ENCODE measurements at regions not wholly inside any gene's neighbourhood (a gene's known extent, or its start where the extent isn't known, plus 50 kb on each side); places are given as distances from the start of the nearest gene placed in this dataset.
"Not testable (repeated sequence)": the region's sequence is repeated elsewhere in the genome, so short reads cannot be mapped to it uniquely, and the experiment has no call there.

DNA sequence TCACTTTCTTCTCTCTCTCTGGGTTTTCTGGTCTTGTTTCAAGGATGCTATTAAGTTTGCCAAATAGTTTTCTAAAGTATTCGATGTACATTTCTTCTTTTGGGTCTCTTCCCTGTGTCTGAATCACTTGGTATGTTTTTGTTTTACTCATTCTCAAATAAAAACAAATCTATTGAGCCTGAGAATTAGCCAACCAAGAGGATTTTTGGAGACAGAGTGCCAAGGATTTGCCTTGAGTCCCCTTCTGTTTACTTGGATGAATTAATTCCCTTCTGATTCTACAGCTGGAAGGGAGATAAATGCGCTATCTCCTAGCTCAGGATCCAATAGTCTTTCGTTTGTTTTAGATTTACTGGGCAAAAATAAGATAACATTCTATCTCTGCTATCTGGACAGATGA lies 255.5 kb downstream of the SYT10 start:
- intact Hi-C loops (cut with DNase I), result no loop called here
- TF ChIP-seq POLR2AphosphoS5 (IDR thresholded peaks at IDR 0.05) (no peak), EP300 (IDR thresholded peaks at IDR 0.05) (no peak), POLR2A (IDR thresholded peaks at IDR 0.05) (no peak)
- TF ChIP-seq, protein P1, sequence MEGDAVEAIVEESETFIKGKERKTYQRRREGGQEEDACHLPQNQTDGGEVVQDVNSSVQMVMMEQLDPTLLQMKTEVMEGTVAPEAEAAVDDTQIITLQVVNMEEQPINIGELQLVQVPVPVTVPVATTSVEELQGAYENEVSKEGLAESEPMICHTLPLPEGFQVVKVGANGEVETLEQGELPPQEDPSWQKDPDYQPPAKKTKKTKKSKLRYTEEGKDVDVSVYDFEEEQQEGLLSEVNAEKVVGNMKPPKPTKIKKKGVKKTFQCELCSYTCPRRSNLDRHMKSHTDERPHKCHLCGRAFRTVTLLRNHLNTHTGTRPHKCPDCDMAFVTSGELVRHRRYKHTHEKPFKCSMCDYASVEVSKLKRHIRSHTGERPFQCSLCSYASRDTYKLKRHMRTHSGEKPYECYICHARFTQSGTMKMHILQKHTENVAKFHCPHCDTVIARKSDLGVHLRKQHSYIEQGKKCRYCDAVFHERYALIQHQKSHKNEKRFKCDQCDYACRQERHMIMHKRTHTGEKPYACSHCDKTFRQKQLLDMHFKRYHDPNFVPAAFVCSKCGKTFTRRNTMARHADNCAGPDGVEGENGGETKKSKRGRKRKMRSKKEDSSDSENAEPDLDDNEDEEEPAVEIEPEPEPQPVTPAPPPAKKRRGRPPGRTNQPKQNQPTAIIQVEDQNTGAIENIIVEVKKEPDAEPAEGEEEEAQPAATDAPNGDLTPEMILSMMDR (IDR thresholded peaks at IDR 0.05), result no peak

GRCh38 chr12:33182485-33182884 lies 257.1 kb downstream of the SYT10 start:
- no peaks in the 10 kb centered on the region for H3K4me1 ChIP-seq
- no peaks in the 10 kb centered on the region for H3K36me3 ChIP-seq
- H3K27ac ChIP-seq, result no peak overlapping the region
- intact Hi-C loops (cut with DNase I), result no loop called here
- TF ChIP-seq POLR2A (IDR thresholded peaks at IDR 0.05), result no peak
- no peak for TF ChIP-seq EP300 (IDR thresholded peaks at IDR 0.05)
- TF ChIP-seq, protein P1 (IDR thresholded peaks at IDR 0.05), result no peak
- TF ChIP-seq POLR2AphosphoS5 (IDR thresholded peaks at IDR 0.05), result no peak
- no peaks in the 10 kb centered on the region for H3K9me3 ChIP-seq
- 9 to 15% methylated on average over 1 of the region's 1 CpG for WGBS, 2 donors
- DNase-seq, result no peak
- H3K27me3 ChIP-seq, result no peaks in the 10 kb centered on the region
- no peak overlapping the region for H3K4me3 ChIP-seq

More for the DNA sequence above, 255.5 kb downstream of the SYT10 start:
- Histone ChIP-seq H3K27ac (no peak overlapping the region), H3K36me3 (no peaks in the 10 kb centered on the region), H3K4me3 (no peak overlapping the region), H3K9me3 (no peaks in the 10 kb centered on the region), H3K27me3 (no peaks in the 10 kb centered on the region), H3K4me1 (no peaks in the 10 kb centered on the region)
- no peak for DNase-seq
- WGBS, 2 donors, result 55 to 76% methylated on average over 3 of the region's 3 CpGs

- no peak overlapping the region for H3K27ac ChIP-seq
- H3K4me3 ChIP-seq, result no peak overlapping the region
- H3K4me1 ChIP-seq, result no peaks in the 10 kb centered on the region
- H3K27me3 ChIP-seq, result no peaks in the 10 kb centered on the region
- intact Hi-C loops (cut with DNase I), result no loop called here
- TF ChIP-seq POLR2AphosphoS5 (IDR thresholded peaks at IDR 0.05) (no peak), POLR2A (IDR thresholded peaks at IDR 0.05) (no peak), EP300 (IDR thresholded peaks at IDR 0.05) (no peak)
- TF ChIP-seq, protein P1 (IDR thresholded peaks at IDR 0.05), result no peak
- H3K36me3 ChIP-seq, result no peaks in the 10 kb centered on the region
- DNase-seq, result no peak
- no peaks in the 10 kb centered on the region for H3K9me3 ChIP-seq
- 92% methylated on average over 1 of the region's 1 CpG for WGBS, 2 donors
Measured at GRCh38 chr12:33180918-33181317, 258.7 kb downstream of the SYT10 start.

- H3K27ac ChIP-seq; DNase-seq; H3K27me3 ChIP-seq; H3K9me3 ChIP-seq; H3K4me1 ChIP-seq; intact Hi-C loops (cut with DNase I); H3K36me3 ChIP-seq; H3K4me3 ChIP-seq: not testable (repeated sequence)
- 76 to 83% methylated on average over 3 of the region's 3 CpGs for WGBS, 2 donors
Measured at GRCh38 chr12:33166260-33166659, 269.7 kb upstream of the PKP2 start.

DNA sequence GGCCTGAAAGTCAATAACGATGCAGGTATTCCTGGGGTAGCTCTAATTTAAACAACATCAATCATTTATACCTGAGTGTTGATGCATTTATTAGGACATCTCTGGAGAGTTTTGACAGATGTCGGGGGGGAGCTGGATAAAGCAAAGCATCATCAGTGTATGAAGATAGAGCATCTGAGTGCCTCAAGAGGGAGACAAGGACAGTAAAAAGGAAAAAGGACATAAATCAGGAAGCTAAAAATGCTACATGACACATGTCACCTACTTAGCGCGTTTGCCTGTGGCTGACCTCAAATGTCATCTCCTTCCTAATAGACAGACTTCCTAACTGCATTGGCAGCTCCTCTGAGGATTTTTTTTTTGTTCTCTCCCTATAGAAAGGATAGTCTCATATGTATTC lies 259.5 kb upstream of the PKP2 start:
- Histone ChIP-seq H3K9me3 (no peaks in the 10 kb centered on the region), H3K27ac (no peak overlapping the region), H3K36me3 (no peaks in the 10 kb centered on the region), H3K27me3 (no peaks in the 10 kb centered on the region), H3K4me3 (no peak overlapping the region), H3K4me1 (no peaks in the 10 kb centered on the region)
- DNase-seq, result no peak
- WGBS, 2 donors, result 78 to 82% methylated on average over 4 of the region's 4 CpGs
- no peak for TF ChIP-seq EP300 (IDR thresholded peaks at IDR 0.05)
- no peak for TF ChIP-seq POLR2A (IDR thresholded peaks at IDR 0.05)
- TF ChIP-seq, protein P1 (IDR thresholded peaks at IDR 0.05), result no peak
- intact Hi-C loops (cut with DNase I), result no loop called here

- H3K4me3 ChIP-seq; H3K27me3 ChIP-seq; H3K27ac ChIP-seq; intact Hi-C loops (cut with DNase I); H3K9me3 ChIP-seq; H3K36me3 ChIP-seq; DNase-seq; H3K4me1 ChIP-seq: not testable (repeated sequence)
- 90% methylated on average over 8 of the region's 8 CpGs for WGBS, 2 donors
Measured at GRCh38 chr12:33147292-33147691, 250.7 kb upstream of the PKP2 start.

All from sigmoid colon (tissue), 6 donors.